NCI-H460 (cell line): ENCODE measurements at regions not wholly inside any gene's neighbourhood (a gene's known extent, or its start where the extent isn't known, plus 50 kb on each side); places are given as distances from the start of the nearest gene placed in this dataset.

Experiments used
- DNase-seq: peaks from one replicate; pipeline ENCODE4 v3.0.0-alpha.2; 2016; ENCODE audit warnings: low read depth; ENCODE audit errors: extremely low read depth

- no peak for DNase-seq
Observed at GRCh38 chr3:30069056-30069455, 537.3 kb upstream of the TGFBR2 start.

GRCh38 chr3:30073040-30073439 is 533.4 kb upstream of the TGFBR2 start:
- no peak for DNase-seq

GRCh38 chr3:30073622-30074021 is 532.8 kb upstream of the TGFBR2 start:
- no peak for DNase-seq

GRCh38 chr3:30075514-30075913 is 530.9 kb upstream of the TGFBR2 start:
- DNase-seq: no peak

GRCh38 chr3:30076899-30077298 is 529.5 kb upstream of the TGFBR2 start:
- DNase-seq: no peak

GRCh38 chr3:30077746-30078145 is 528.7 kb upstream of the TGFBR2 start:
- DNase-seq: no peak

- no peak for DNase-seq
Observed at GRCh38 chr3:30078736-30079135, 527.7 kb upstream of the TGFBR2 start.

GRCh38 chr3:30081904-30082303 is 524.5 kb upstream of the TGFBR2 start:
- no peak for DNase-seq

- DNase-seq: no peak
Observed at GRCh38 chr3:30082652-30083051, 523.7 kb upstream of the TGFBR2 start.

GRCh38 chr3:30083315-30083714 is 523.1 kb upstream of the TGFBR2 start:
- no peak for DNase-seq

GRCh38 chr3:30084316-30084715 is 522.1 kb upstream of the TGFBR2 start:
- no peak for DNase-seq

GRCh38 chr3:30084971-30085403 is 521.4 kb upstream of the TGFBR2 start:
- DNase-seq: no peak

GRCh38 chr3:30085486-30085885 is 520.9 kb upstream of the TGFBR2 start:
- no peak for DNase-seq

GRCh38 chr3:30091686-30092085 is 514.7 kb upstream of the TGFBR2 start:
- DNase-seq: no peak

- DNase-seq: no peak
Observed at GRCh38 chr3:30097022-30097650, 509.3 kb upstream of the TGFBR2 start.

GRCh38 chr3:30098243-30098642 is 508.2 kb upstream of the TGFBR2 start:
- DNase-seq: no peak

GRCh38 chr3:30098653-30099455 is 507.5 kb upstream of the TGFBR2 start:
- no peak for DNase-seq

GRCh38 chr3:30102356-30102755 is 504.0 kb upstream of the TGFBR2 start:
- no peak for DNase-seq

GRCh38 chr3:30103186-30103585 is 503.2 kb upstream of the TGFBR2 start:
- DNase-seq: no peak

GRCh38 chr3:30107531-30107930 is 498.9 kb upstream of the TGFBR2 start:
- DNase-seq: no peak

- DNase-seq: no peak
Observed at GRCh38 chr3:30112411-30112810, 494.0 kb upstream of the TGFBR2 start.

- DNase-seq: peak; percentile 26
Observed at GRCh38 chr3:30112902-30113484, 493.4 kb upstream of the TGFBR2 start.
